HEK293T (cell line): ENCODE measurements at regions not wholly inside any gene's neighbourhood (a gene's known extent, or its start where the extent isn't known, plus 50 kb on each side); places are given as distances from the start of the nearest gene placed in this dataset.

Experiments used
- ARNT ChIP-seq: fragments of 450-650 bp; IDR thresholded peaks from 2 replicates; pipeline ENCODE4 v1.6.1; 2017; ENCODE audit warnings: mild to moderate bottlenecking
- BHLHE40 ChIP-seq: fragments of 450-650 bp; IDR thresholded peaks from 2 replicates; pipeline ENCODE4 v1.6.1; 2016; ENCODE audit warnings: mild to moderate bottlenecking, moderate library complexity, borderline replicate concordance
- ELF4 ChIP-seq: fragments of 450-650 bp; IDR thresholded peaks from 2 replicates; pipeline ENCODE4 v1.6.1; 2017; ENCODE audit warnings: antibody characterized with exemption
- FOXA1 ChIP-seq: fragments of 450-650 bp; IDR thresholded peaks from 2 replicates; pipeline ENCODE4 v1.6.1; 2016; ENCODE audit warnings: mild to moderate bottlenecking
- FOXK2 ChIP-seq: fragments of 450-650 bp; IDR thresholded peaks from 2 replicates; pipeline ENCODE4 v1.6.1; 2016; ENCODE audit warnings: mild to moderate bottlenecking
- FOXM1 ChIP-seq: fragments of 450-650 bp; IDR thresholded peaks from 2 replicates; pipeline ENCODE4 v1.6.1; 2017; ENCODE audit warnings: mild to moderate bottlenecking, borderline replicate concordance
- HDGF ChIP-seq: fragments of 450-650 bp; IDR thresholded peaks from 2 replicates; pipeline ENCODE4 v1.6.1; 2017; ENCODE audit warnings: antibody characterized with exemption, borderline replicate concordance
- SP1 ChIP-seq: fragments of 450-650 bp; IDR thresholded peaks from 2 replicates; pipeline ENCODE4 v1.6.1; 2017
- SUZ12 ChIP-seq: fragments of 450-650 bp; IDR thresholded peaks from 2 replicates; pipeline ENCODE4 v1.6.1; 2016; ENCODE audit warnings: mild to moderate bottlenecking

GRCh38 chr12:25829192-25829591 lies 129.3 kb upstream of the RASSF8 start:
- no peak for TF ChIP-seq SP1
- no peak for TF ChIP-seq SUZ12
- TF ChIP-seq HDGF, result no peak
- TF ChIP-seq FOXM1, result no peak
- no peak for TF ChIP-seq FOXA1
- no peak for TF ChIP-seq FOXK2
- TF ChIP-seq BHLHE40, result no peak
- no peak for TF ChIP-seq ARNT
- TF ChIP-seq ELF4, result no peak
